D721Med (cell line): ENCODE measurements at regions not wholly inside any gene's neighbourhood (a gene's known extent, or its start where the extent isn't known, plus 50 kb on each side); places are given as distances from the start of the nearest gene placed in this dataset.

ENCODE experiments used
- DNase-seq: peaks from one replicate; pipeline ENCODE4 v3.0.0; 2011; ENCODE audit warnings: low spot score; ENCODE audit not compliant: insufficient read length
- FAIRE-seq: peaks from 2 replicates; lab custom pipeline; 2011; peaks lifted over from hg19 to GRCh38; lab: Jason Lieb, UNC
- CTCF ChIP-seq: IDR thresholded peaks from 2 replicates; pipeline ENCODE4 v1.5.1; 2012; ENCODE audit warnings: mild to moderate bottlenecking, control low read depth; ENCODE audit not compliant: insufficient read depth; ENCODE audit errors: missing control alignments

- FAIRE-seq (no peak), DNase-seq (no peak)
- TF ChIP-seq CTCF, result no peak
Measured at GRCh38 chr6:146889303-146889702, 290.5 kb downstream of the ADGB start.

GRCh38 chr6:146890172-146890571 is 291.4 kb downstream of the ADGB start:
- no peak for DNase-seq
- FAIRE-seq, result no peak

DNA sequence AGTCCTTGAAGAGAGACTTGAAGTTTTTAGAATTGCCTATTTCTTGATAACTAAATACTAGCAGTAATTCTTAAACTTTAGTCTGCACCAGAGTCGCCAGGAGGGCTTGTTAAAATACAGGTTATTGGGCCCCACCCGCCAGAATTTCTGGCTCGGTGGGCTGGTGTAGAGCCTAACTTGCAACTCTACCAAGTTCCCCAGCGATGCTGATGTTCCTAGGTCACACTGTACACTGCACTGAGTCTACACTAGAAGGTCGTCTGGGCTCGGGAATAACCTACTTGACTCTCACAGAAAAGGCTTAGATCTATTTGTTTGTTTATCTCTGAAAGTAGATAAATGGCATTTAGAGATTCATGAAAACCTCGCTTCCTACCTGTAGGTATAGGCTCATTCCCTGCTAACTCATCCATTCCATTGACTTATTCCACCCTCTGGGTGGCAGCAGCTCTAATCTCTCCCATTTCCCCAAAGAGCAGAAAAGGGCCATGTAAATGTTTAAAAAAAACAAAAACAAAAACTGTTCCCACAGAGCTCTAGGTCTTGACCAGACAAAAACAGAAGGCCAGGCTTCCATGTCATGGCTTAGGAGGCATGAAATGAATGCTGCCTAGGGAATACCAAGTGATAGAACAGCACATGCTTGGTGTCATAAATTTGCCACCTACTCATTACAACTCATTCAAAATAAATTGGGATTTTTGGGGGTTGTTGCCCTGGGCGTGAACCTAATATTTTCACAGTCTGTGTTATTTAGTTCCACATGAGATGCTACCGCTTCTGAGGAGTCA is 292.1 kb downstream of the ADGB start:
- DNase-seq (no peak), FAIRE-seq (no peak)
- no peak for TF ChIP-seq CTCF

More at GRCh38 chr6:146890172-146890571, 291.4 kb downstream of the ADGB start:
- TF ChIP-seq CTCF, result no peak

DNA sequence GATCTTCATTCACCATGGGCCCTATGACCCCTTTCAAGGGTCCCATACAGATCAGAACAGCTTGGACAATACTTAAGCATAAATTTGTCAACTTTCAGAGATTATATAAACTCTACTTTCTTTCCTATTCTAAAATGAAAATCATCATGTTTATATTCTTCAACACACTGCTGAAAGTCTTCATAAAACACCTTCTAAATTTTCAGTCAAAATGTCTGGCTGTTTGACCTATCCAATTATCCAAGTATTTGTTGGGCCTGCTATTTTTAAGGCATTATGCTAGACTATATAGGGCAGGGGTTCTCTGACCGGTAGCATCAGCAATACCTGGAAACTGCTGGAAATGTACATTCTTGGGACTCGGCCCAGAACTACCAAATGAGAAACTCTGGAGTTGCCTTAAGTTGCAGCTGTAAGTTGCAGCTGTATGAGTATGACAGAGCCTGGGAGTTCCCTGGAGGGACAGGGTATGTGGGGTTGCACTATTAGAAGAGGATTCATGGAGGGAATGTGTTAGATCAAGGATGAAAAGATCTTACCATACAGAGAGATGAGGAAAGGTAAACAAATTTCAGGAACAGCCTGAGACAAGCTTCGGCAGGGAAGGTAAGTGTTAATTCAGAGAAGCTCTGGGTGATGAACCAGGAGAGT is 293.0 kb downstream of the ADGB start:
- no peak for DNase-seq
- FAIRE-seq, result no peak

DNA sequence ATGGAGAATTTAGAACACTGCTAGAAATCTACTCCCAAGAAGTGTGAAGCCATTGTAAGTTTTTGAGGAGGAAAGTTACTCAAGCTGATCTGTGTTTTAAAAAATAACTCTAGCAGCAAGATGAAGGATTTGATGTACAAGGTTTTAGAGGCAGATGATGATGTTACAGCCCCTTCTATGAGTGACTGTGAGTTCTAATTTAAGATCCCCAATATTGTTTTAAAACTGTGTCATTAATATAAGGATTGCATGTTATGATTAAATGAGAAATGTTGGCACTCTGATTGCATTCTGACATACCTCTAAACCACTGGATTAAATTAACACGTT is 293.5 kb downstream of the ADGB start:
- DNase-seq, result no peak
- no peak for FAIRE-seq
- TF ChIP-seq CTCF, result no peak

More for the DNA sequence above, 293.0 kb downstream of the ADGB start:
- no peak for TF ChIP-seq CTCF

DNA sequence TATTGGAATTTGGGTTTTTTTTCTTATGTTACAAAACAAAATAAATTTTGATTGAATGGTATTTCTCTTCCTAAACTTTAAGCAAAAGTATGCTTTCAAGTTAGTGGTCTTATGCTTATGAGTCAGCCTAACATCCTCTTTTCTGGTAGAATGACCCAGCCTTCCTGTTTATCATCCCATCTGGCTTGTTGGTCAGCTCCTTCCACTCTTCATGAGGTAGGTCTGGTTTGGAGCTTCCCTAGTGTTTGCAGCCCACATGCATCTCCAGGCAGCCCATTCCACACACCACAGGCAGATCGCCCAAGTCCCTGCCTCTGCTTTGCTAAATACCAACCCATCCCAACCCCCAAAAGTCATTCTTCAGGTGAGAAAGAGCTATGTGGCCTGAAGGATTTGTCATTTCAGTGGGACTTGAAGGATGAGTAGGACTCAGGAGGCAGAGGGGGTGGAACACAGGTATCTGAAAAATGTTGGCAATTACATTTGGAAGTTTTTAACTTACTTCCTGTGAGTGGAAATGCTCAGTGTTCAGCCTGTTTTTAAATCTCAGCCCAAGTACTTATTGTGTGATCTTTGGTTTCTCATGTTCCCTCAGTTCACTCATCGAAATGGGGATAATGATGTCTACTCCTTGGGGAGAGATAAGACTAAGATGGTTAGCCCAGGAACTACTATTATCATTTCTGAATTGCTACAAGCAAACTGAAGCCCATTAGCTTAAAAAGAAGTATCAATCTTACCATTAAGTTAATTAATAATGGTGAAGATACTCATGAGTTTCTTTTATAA is 294.0 kb downstream of the ADGB start:
- no peak for FAIRE-seq
- no peak for TF ChIP-seq CTCF
- DNase-seq, result no peak
